Stimulated activated memory B cell treated with anti-CD40 and anti-IgM and Interleukin-4, amounts not matched to agents 10 μg/mL and 1 μg/mL and 100 μg/mL, for 72 hours (primary cell): ENCODE measurements at regions not wholly inside any gene's neighbourhood (a gene's known extent, or its start where the extent isn't known, plus 50 kb on each side); places are given as distances from the start of the nearest gene placed in this dataset.

ENCODE experiments used
- ATAC-seq: fragments of 150-1000 bp; cut with Tn5 transposase; 2 replicates; pipeline ENCODE4 v1.10.0; 2021
- H3K27ac Mint-ChIP-seq: one replicate; pipeline ENCODE4 v1.8.0; 2022; ENCODE audit warnings: mild to moderate bottlenecking, mixed read lengths
- H3K27me3 Mint-ChIP-seq: one replicate; pipeline ENCODE4 v1.8.0; 2022; ENCODE audit warnings: mixed read lengths
- H3K36me3 Mint-ChIP-seq: one replicate; pipeline ENCODE4 v1.8.0; 2022; ENCODE audit warnings: mixed read lengths
- H3K4me1 Mint-ChIP-seq: one replicate; pipeline ENCODE4 v1.8.0; 2022; ENCODE audit warnings: mixed read lengths
- H3K4me3 Mint-ChIP-seq: one replicate; pipeline ENCODE4 v1.8.0; 2022; ENCODE audit warnings: mild to moderate bottlenecking, moderate library complexity, mixed read lengths
- H3K9me3 Mint-ChIP-seq: one replicate; pipeline ENCODE4 v1.8.0; 2022; ENCODE audit warnings: mixed read lengths

DNA sequence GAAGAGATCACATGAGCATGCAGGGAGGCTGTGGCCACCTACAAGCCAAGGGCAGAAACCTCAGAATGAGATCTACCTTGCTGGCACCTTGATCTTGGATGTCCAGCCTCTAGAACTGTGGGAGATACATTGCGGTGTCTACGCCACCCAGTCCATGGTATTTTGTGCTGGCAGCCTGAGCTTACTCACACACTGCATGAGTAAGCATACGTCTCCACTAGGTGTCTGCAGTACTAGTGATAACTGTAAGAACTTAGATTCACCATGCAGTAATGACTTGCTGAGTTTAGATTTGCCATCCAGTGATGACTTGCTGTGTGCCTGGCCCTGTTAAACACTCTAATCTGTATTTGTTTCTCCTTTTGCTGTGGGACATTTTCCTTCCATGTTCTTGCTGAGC lies 417.7 kb downstream of the GADD45G start:
- Mint-ChIP-seq H3K27me3 (no peaks in the 10 kb centered on the region), H3K36me3 (no peaks in the 10 kb centered on the region), H3K4me1 (peaks cover 47% of the 10 kb centered on the region), H3K4me3 (no peak overlapping the region), H3K27ac (peak overlapping the region; percentile 74), H3K9me3 (no peaks in the 10 kb centered on the region)
- ATAC-seq = no peak

DNA sequence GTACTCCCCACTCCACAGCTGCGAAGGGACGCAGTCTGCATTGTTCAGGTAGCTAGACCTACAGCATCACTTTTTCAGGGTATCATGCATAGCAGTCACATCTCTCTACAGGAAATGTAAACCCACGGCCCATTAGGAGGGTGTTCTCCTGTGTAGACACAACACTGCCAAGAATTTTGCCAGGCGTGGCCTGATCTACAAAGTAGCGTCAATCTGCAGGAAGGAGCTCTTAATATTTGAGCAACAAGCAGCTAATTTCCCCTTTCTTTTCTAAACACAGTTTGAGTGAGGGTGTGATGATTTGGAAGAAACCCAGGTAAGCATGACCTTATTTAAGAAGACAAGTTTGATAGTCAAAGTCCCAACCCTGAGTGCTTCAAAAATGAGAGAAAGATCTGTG lies 419.0 kb downstream of the GADD45G start:
- Mint-ChIP-seq H3K9me3 (no peaks in the 10 kb centered on the region), H3K4me1 (peaks cover 40% of the 10 kb centered on the region), H3K4me3 (no peak overlapping the region), H3K27me3 (no peaks in the 10 kb centered on the region), H3K36me3 (no peaks in the 10 kb centered on the region), H3K27ac (peak overlapping the region; percentile 74)
- peak; percentile 24 for ATAC-seq

DNA sequence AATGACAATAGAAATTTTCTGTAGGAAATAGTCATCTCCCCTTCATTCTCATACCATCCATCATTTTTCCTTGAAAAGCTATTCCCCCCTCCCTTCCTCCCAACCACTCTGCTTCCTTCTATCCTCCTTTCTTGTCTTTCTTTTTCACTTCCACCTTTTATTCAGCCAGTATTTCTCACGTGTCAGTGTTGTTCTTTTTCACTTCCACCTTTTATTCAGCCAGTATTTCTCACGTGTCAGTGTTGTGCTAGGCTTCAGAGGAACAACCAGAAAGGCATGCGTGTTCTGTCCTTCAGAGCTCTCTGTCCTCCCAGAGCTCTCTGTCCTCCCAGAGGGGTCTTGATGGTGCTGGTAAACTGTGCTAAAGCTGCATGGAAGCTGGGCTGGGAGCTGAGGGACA lies 419.6 kb downstream of the GADD45G start:
- Mint-ChIP-seq H3K9me3 (no peaks in the 10 kb centered on the region), H3K27ac (peak overlapping the region; percentile 74), H3K4me1 (peaks cover 37% of the 10 kb centered on the region), H3K4me3 (peak overlapping the region; percentile 56), H3K36me3 (no peaks in the 10 kb centered on the region), H3K27me3 (no peaks in the 10 kb centered on the region)
- ATAC-seq = peak; percentile 85

- peak overlapping the region; percentile 56 for H3K4me3 Mint-ChIP-seq
- H3K4me1 Mint-ChIP-seq = peaks cover 37% of the 10 kb centered on the region
- H3K27ac Mint-ChIP-seq = peak overlapping the region; percentile 74
- peak; percentile 59 for ATAC-seq
- no peaks in the 10 kb centered on the region for H3K27me3 Mint-ChIP-seq
- no peaks in the 10 kb centered on the region for H3K9me3 Mint-ChIP-seq
- no peaks in the 10 kb centered on the region for H3K36me3 Mint-ChIP-seq
Measured at GRCh38 chr9:90024823-90025222, 420.0 kb downstream of the GADD45G start.

DNA sequence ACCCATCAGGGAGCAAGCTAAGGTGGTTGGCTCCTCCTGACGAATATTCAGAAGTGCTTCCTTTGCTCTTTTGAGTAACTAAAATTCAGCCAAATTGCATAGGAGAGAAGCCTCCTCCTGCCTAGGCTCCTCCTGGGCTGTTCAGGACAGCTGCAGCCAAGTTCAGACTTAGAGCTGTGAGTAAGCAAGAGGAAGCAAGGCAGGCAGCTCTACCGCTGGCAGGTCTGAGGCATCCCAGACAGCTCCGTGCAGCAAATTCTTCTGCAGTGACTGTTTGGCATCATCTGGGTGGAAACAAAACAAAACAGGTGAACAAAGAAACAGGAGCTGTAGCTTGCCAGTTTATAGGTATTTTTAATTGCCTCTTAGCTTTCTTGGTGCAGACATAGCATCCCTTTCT lies 421.0 kb downstream of the GADD45G start:
- no peak overlapping the region for H3K4me3 Mint-ChIP-seq
- peak overlapping the region; percentile 74 for H3K27ac Mint-ChIP-seq
- no peaks in the 10 kb centered on the region for H3K27me3 Mint-ChIP-seq
- no peaks in the 10 kb centered on the region for H3K36me3 Mint-ChIP-seq
- H3K4me1 Mint-ChIP-seq = peaks cover 37% of the 10 kb centered on the region
- ATAC-seq = no peak
- no peaks in the 10 kb centered on the region for H3K9me3 Mint-ChIP-seq

- H3K27me3 Mint-ChIP-seq = no peaks in the 10 kb centered on the region
- H3K9me3 Mint-ChIP-seq = no peaks in the 10 kb centered on the region
- H3K4me1 Mint-ChIP-seq = peaks cover 37% of the 10 kb centered on the region
- ATAC-seq = no peak
- no peaks in the 10 kb centered on the region for H3K36me3 Mint-ChIP-seq
- no peak overlapping the region for H3K27ac Mint-ChIP-seq
- H3K4me3 Mint-ChIP-seq = no peak overlapping the region
Measured at GRCh38 chr9:90027296-90027790, 422.5 kb downstream of the GADD45G start.

- ATAC-seq = no peak
- Mint-ChIP-seq H3K4me3 (no peak overlapping the region), H3K4me1 (peaks cover 17% of the 10 kb centered on the region), H3K27ac (no peak overlapping the region), H3K27me3 (no peaks in the 10 kb centered on the region), H3K36me3 (no peaks in the 10 kb centered on the region), H3K9me3 (no peaks in the 10 kb centered on the region)
Measured at GRCh38 chr9:90029386-90029785, 424.6 kb downstream of the GADD45G start.

DNA sequence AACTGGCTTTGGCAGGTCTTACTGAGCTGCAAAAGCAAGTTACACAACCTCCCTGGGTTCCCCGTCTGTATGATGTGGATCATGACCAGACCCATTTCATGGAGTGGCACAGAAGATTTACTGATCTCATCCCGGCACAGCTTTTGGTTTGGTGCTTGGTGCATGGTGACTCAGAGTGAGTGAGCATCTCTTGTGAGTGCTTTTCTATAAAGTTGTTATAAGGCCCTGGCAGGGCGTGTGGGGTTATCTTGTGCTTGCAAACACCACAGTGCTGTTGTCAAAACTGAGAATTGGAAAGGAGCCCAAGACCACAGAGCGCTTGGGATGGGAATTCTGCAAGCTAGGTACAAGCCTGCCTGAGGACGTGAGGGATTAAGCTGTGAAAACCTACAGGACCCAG lies 425.2 kb downstream of the GADD45G start:
- H3K4me1 Mint-ChIP-seq = peaks cover 11% of the 10 kb centered on the region
- H3K36me3 Mint-ChIP-seq = no peaks in the 10 kb centered on the region
- no peak overlapping the region for H3K4me3 Mint-ChIP-seq
- ATAC-seq = no peak
- no peak overlapping the region for H3K27ac Mint-ChIP-seq
- H3K27me3 Mint-ChIP-seq = no peaks in the 10 kb centered on the region
- H3K9me3 Mint-ChIP-seq = no peaks in the 10 kb centered on the region

DNA sequence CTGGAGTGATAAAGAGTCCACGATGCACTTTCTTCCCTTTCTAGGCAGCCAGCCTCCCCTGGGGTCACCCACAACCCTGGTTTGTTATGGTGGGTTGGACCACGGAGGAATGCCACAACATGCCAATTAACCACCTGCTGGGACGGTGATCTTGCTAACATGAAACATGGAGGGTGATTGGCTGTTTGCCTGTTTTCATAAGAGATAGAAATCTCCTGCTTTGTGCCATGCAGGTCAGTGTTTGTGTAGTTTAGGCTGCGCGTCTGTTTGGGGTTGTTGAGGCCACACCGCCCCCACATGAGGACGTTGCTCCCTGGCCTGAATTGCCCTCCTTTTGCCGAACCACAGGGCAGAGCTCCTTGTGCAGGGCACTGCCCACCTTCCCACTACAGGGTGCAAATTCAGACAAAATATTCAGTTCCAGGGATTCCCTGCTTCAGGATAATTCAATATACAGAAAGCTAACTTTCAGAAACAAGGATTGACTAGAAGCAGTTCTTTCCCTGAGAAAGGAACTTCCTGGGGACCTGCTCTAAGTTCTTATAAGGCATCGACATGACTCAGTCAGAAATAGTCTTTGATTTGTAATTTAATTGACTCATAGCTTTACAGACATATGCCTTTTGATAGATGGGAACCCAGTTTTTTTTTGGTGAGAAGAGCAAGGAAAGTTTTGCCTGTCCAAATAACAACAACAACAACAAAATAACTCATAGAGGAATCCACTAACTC lies 427.6 kb downstream of the GADD45G start:
- no peaks in the 10 kb centered on the region for H3K4me1 Mint-ChIP-seq
- ATAC-seq = no peak
- H3K9me3 Mint-ChIP-seq = no peaks in the 10 kb centered on the region
- H3K27ac Mint-ChIP-seq = no peak overlapping the region
- H3K4me3 Mint-ChIP-seq = no peak overlapping the region
- H3K27me3 Mint-ChIP-seq = no peaks in the 10 kb centered on the region
- H3K36me3 Mint-ChIP-seq = no peaks in the 10 kb centered on the region

DNA sequence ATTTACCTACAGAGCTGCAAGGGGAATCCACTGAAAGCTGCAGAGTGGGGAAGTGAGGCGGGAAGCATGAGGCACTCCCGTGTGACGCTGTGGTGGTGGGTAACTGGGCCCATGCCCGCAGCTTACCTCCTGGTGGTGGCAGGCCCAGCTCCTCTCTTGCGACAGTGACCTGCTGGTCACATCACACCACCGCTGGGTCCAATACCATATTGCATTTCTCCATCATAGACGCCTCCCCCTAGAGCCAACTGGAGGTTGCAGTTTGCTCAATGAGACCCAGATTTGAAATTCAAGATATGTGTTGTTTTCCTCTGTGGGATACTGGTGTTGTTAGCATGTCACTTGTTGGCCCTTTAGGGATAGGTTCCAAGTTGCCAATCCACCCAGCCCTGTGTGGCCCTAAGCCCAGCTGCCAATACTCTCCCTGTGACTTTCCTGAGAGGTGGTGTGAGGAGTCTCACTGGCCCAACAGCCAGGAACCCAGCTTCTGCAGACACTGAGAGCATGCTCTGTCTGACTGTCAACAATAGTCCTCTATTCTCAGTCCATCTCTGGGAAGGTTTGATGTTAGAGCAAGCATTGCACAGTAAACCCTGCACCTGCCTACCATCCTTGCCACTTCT lies 428.3 kb downstream of the GADD45G start:
- H3K27ac Mint-ChIP-seq = no peak overlapping the region
- H3K9me3 Mint-ChIP-seq = no peaks in the 10 kb centered on the region
- H3K27me3 Mint-ChIP-seq = no peaks in the 10 kb centered on the region
- H3K4me1 Mint-ChIP-seq = no peaks in the 10 kb centered on the region
- no peak for ATAC-seq
- H3K4me3 Mint-ChIP-seq = no peak overlapping the region
- no peaks in the 10 kb centered on the region for H3K36me3 Mint-ChIP-seq

DNA sequence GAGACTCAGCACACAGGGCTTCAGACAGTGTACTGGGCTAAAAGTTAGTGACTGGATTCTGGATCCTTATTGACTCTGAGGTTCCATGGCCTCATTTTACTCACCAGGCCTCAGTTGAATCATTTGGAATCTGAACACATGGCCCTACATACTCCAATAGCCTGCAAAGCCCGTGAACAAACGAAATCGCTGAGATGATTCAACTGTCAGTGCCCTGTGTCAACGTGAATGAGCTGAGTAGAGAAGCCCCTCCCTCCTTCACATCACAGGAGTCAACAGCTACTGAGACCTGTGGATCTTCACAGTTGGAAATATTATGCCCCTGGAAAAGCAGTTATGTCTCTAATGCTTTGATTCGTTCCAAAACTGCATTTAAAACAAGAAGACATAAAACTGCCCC lies 429.3 kb downstream of the GADD45G start:
- no peak overlapping the region for H3K4me3 Mint-ChIP-seq
- no peaks in the 10 kb centered on the region for H3K27me3 Mint-ChIP-seq
- ATAC-seq = no peak
- H3K9me3 Mint-ChIP-seq = no peaks in the 10 kb centered on the region
- H3K27ac Mint-ChIP-seq = no peak overlapping the region
- H3K36me3 Mint-ChIP-seq = no peaks in the 10 kb centered on the region
- no peaks in the 10 kb centered on the region for H3K4me1 Mint-ChIP-seq

DNA sequence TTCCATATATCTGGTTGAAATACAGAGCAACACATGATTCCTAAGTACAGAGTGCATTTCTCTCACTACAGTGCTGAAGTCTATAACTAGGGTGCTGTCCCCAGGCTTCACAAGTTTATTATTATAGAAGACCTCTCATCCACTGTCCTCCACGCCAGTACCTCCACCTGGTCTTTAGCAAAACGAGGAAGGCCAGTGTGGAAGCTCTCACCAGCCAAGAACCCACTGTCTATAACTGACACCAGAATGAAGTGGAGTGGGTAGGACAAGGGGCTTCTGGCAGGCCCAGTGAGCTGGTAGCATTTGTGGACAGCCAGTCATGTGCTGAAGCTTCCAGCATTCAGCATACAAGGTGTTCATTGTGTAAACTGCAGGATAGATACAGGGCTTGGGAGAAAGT lies 430.7 kb downstream of the GADD45G start:
- no peaks in the 10 kb centered on the region for H3K27me3 Mint-ChIP-seq
- H3K9me3 Mint-ChIP-seq = no peaks in the 10 kb centered on the region
- H3K4me1 Mint-ChIP-seq = no peaks in the 10 kb centered on the region
- H3K27ac Mint-ChIP-seq = no peak overlapping the region
- H3K4me3 Mint-ChIP-seq = no peak overlapping the region
- no peak for ATAC-seq
- no peaks in the 10 kb centered on the region for H3K36me3 Mint-ChIP-seq

GRCh38 chr9:90037146-90037797 lies 432.5 kb downstream of the GADD45G start:
- Mint-ChIP-seq H3K27me3 (no peaks in the 10 kb centered on the region), H3K9me3 (no peaks in the 10 kb centered on the region), H3K27ac (no peak overlapping the region), H3K4me1 (no peaks in the 10 kb centered on the region), H3K36me3 (no peaks in the 10 kb centered on the region), H3K4me3 (no peak overlapping the region)
- no peak for ATAC-seq

DNA sequence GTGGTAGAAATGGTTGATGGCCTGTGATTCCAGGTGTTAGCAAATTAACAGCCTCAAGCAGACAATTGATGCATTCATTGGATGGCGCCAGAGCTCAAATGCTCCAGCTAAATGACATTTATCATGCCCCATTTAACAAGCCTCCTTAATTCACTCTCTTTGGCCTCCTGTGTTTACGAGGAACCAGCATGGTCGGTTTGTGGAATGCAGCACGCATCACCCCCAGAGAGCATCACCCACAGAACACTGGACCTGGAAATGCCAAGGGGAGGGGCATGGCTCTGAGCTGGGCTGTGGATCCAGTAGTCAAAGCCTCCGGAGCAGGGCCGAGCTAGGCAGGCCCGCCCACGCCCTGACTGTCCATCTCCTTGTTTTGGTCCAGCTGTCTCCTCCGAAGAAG lies 434.0 kb downstream of the GADD45G start:
- Mint-ChIP-seq H3K4me3 (no peak overlapping the region), H3K27ac (no peak overlapping the region), H3K27me3 (no peaks in the 10 kb centered on the region), H3K4me1 (no peaks in the 10 kb centered on the region), H3K9me3 (no peaks in the 10 kb centered on the region), H3K36me3 (no peaks in the 10 kb centered on the region)
- ATAC-seq = no peak

DNA sequence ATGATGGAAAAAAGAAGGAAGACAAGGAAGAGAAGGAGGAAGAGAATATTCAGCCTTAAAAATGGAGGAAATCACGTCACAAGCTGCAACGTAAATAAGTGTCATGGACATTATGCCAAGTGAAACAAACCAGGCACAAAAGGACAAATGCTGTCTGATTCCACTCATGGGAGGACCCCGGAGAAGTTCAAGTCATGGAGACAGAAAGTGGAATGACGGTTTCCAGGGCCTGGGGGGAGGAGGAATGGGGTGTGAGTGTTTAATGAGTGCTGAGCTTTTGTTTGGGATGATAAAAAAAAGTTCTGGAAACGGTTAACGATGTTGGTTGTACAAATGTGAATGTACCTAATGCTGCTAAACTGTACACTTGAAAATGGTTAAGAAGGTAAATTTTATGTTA lies 439.5 kb downstream of the GADD45G start:
- peaks cover 4% of the 10 kb centered on the region for H3K9me3 Mint-ChIP-seq
- H3K27me3 Mint-ChIP-seq = no peaks in the 10 kb centered on the region
- H3K36me3 Mint-ChIP-seq = peaks cover 5% of the 10 kb centered on the region
- no peak overlapping the region for H3K27ac Mint-ChIP-seq
- ATAC-seq = no peak
- H3K4me1 Mint-ChIP-seq = peaks cover 6% of the 10 kb centered on the region
- no peak overlapping the region for H3K4me3 Mint-ChIP-seq

GRCh38 chr9:90044710-90045151 lies 439.9 kb downstream of the GADD45G start:
- no peak overlapping the region for H3K27ac Mint-ChIP-seq
- no peak overlapping the region for H3K4me3 Mint-ChIP-seq
- peaks cover 6% of the 10 kb centered on the region for H3K4me1 Mint-ChIP-seq
- no peak for ATAC-seq
- H3K9me3 Mint-ChIP-seq = peaks cover 4% of the 10 kb centered on the region
- peaks cover 5% of the 10 kb centered on the region for H3K36me3 Mint-ChIP-seq
- H3K27me3 Mint-ChIP-seq = no peaks in the 10 kb centered on the region
